Fibroblast of the aortic adventitia (primary cell): ENCODE measurements at regions not wholly inside any gene's neighbourhood (a gene's known extent, or its start where the extent isn't known, plus 50 kb on each side); places are given as distances from the start of the nearest gene placed in this dataset.

Source experiments
- DNase-seq: peaks from one replicate; pipeline ENCODE4 v3.0.0-alpha.2; 2010; ENCODE audit warnings: low read depth
- H3K4me3 ChIP-seq: 2 replicates; pipeline ENCODE4 v1.5.1; 2011; ENCODE audit warnings: low read depth, mild to moderate bottlenecking, control low read depth, low read length, moderate library complexity
- CTCF ChIP-seq: IDR thresholded peaks from 2 replicates; pipeline ENCODE4 v1.5.1; 2011; ENCODE audit warnings: mild to moderate bottlenecking, low read length, control low read depth, inconsistent platforms; ENCODE audit not compliant: insufficient read depth

- TF ChIP-seq CTCF: no peak
- H3K4me3 ChIP-seq: no peak overlapping the region
- no peak for DNase-seq
These were observed 134.6 kb upstream of the BOD1L1 start for GRCh38 chr4:13762130-13762529.

GRCh38 chr4:13763707-13764106 lies 136.2 kb upstream of the BOD1L1 start:
- DNase-seq: no peak
- TF ChIP-seq CTCF: no peak
- no peak overlapping the region for H3K4me3 ChIP-seq

GRCh38 chr4:13765539-13765938 lies 138.0 kb upstream of the BOD1L1 start:
- TF ChIP-seq CTCF: no peak
- peak; percentile 29 for DNase-seq
- no peak overlapping the region for H3K4me3 ChIP-seq

GRCh38 chr4:13766761-13767540 lies 139.4 kb upstream of the BOD1L1 start:
- no peak overlapping the region for H3K4me3 ChIP-seq
- DNase-seq: no peak
- no peak for TF ChIP-seq CTCF

GRCh38 chr4:13777341-13777740 lies 149.8 kb upstream of the BOD1L1 start:
- TF ChIP-seq CTCF: no peak
- no peak for DNase-seq
- H3K4me3 ChIP-seq: no peak overlapping the region

- TF ChIP-seq CTCF: no peak
- DNase-seq: no peak
- H3K4me3 ChIP-seq: no peak overlapping the region
These were observed 150.8 kb upstream of the BOD1L1 start for GRCh38 chr4:13778367-13778766.

GRCh38 chr4:13782231-13782630 lies 154.7 kb upstream of the BOD1L1 start:
- DNase-seq: no peak
- TF ChIP-seq CTCF: no peak
- H3K4me3 ChIP-seq: no peak overlapping the region
